Stimulated activated memory B cell treated with anti-CD40 and anti-IgM and Interleukin-4, amounts not matched to agents 10 μg/mL and 1 μg/mL and 100 μg/mL, for 72 hours (primary cell): ENCODE measurements at regions not wholly inside any gene's neighbourhood (a gene's known extent, or its start where the extent isn't known, plus 50 kb on each side); places are given as distances from the start of the nearest gene placed in this dataset.

Experiments
- ATAC-seq: fragments of 150-1000 bp; cut with Tn5 transposase; 2 replicates; pipeline ENCODE4 v1.10.0; 2021
- H3K27ac Mint-ChIP-seq: one replicate; pipeline ENCODE4 v1.8.0; 2022; ENCODE audit warnings: mild to moderate bottlenecking, mixed read lengths
- H3K27me3 Mint-ChIP-seq: one replicate; pipeline ENCODE4 v1.8.0; 2022; ENCODE audit warnings: mixed read lengths
- H3K36me3 Mint-ChIP-seq: one replicate; pipeline ENCODE4 v1.8.0; 2022; ENCODE audit warnings: mixed read lengths
- H3K4me1 Mint-ChIP-seq: one replicate; pipeline ENCODE4 v1.8.0; 2022; ENCODE audit warnings: mixed read lengths
- H3K4me3 Mint-ChIP-seq: one replicate; pipeline ENCODE4 v1.8.0; 2022; ENCODE audit warnings: mild to moderate bottlenecking, moderate library complexity, mixed read lengths
- H3K9me3 Mint-ChIP-seq: one replicate; pipeline ENCODE4 v1.8.0; 2022; ENCODE audit warnings: mixed read lengths

DNA sequence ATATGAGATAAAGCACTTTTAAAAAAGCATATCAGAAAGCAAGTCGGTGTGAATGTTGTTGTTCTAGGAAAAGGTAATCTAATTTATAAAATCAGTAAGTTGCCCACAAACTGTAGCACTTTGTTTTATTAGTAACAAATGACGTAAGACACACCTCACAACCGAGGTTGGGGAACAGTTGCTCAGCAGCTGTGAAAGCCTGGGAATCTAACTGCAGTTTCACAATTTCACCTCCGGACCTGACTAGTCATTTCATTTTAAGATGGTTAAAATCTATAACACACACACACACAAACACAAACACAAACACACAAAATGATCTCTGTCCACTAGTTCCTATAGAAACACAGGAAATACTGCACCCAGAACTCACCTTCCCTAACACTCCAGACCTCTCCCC lies 406.7 kb upstream of the NR2F2 start:
- ATAC-seq, result no peak
- Mint-ChIP-seq H3K9me3 (no peaks in the 10 kb centered on the region), H3K27me3 (no peaks in the 10 kb centered on the region), H3K36me3 (no peaks in the 10 kb centered on the region), H3K27ac (no peak overlapping the region), H3K4me3 (no peak overlapping the region), H3K4me1 (no peaks in the 10 kb centered on the region)

DNA sequence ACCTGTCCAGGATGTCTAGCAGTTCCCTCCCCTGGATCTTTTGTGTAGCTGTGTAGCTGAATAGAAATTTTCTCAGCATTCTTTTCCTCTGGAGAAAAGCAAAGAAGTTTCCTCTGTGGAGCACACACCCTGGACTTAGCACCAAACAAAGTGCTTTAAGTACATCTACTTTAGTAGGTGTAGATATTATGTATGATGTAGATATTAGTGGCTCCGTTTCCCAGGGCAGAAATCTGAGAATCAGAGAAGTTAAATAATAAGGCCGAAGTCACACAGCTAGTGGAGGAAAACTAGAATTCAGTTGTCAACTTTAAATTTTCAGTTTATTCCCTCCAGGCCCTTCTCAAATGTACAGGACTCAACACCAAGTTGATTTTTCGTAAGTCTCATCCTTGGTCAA lies 401.7 kb upstream of the NR2F2 start:
- H3K27me3 Mint-ChIP-seq, result no peaks in the 10 kb centered on the region
- H3K27ac Mint-ChIP-seq, result no peak overlapping the region
- H3K9me3 Mint-ChIP-seq, result no peaks in the 10 kb centered on the region
- no peak for ATAC-seq
- H3K4me3 Mint-ChIP-seq, result no peak overlapping the region
- no peaks in the 10 kb centered on the region for H3K36me3 Mint-ChIP-seq
- no peaks in the 10 kb centered on the region for H3K4me1 Mint-ChIP-seq

DNA sequence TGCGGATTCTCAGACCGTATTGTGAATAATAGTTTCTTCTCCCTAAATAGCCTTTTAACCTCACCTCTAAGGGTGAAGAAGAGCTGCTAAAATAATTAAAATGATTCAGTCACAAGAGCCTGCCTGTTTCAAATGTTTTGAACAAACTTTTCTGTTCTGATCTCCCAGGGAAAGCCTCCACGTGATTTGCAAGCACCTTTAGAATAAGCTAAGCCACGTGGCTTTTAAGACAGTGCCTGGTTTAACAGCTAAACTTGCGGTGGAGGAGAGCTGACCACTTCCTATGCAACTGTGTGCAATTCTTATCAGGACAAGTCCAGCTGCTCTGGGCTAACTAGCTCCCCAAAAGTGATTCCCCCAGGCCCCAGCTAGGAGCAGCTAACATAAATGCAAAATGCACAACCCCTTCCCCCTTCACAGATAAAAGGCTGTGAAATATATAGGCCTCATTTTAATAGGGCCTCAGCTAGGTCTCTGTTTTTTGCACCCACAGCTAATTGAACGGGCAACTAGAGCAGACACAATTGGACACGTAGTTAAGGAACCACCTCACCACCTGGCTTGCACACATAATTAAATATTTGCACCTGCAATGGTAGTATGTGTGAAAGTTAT lies 401.2 kb upstream of the NR2F2 start:
- H3K36me3 Mint-ChIP-seq, result no peaks in the 10 kb centered on the region
- H3K4me3 Mint-ChIP-seq, result no peak overlapping the region
- no peaks in the 10 kb centered on the region for H3K9me3 Mint-ChIP-seq
- H3K27me3 Mint-ChIP-seq, result no peaks in the 10 kb centered on the region
- H3K27ac Mint-ChIP-seq, result no peak overlapping the region
- ATAC-seq, result no peak
- H3K4me1 Mint-ChIP-seq, result no peaks in the 10 kb centered on the region

DNA sequence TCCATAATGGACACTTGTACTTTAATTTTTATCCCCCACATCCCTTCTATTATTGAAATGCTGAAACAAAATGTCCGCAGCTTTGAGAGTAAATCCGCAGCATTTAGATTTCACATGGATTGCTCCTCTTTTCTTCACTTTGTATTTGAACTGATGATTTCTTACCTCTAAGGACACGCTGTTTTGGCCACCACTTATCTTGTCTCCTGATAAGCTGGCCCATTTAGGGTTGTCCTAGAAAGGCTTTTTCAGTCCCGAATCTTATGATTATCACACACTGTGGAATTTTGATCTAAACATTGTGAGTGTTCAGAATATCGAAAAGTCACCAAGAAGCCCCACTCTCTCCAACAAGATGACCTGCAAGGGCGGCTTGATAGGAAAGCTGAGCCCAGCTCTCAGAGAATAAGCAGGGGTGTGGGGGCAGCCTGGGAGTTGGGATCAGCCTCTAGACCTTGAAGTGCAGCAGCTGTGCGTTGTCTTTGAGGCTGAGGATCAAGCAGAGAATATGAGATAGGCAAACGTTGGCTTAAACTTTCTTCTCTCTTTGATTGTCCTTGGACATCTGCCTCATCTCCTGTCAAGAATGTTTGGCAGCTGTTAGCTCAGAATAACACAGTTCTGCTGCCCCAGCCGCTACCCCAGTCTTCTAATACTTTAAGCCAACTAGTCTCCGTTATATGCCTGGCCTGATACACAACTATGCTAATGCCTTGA lies 399.7 kb upstream of the NR2F2 start:
- no peaks in the 10 kb centered on the region for H3K27me3 Mint-ChIP-seq
- no peak overlapping the region for H3K4me3 Mint-ChIP-seq
- no peak overlapping the region for H3K27ac Mint-ChIP-seq
- no peaks in the 10 kb centered on the region for H3K9me3 Mint-ChIP-seq
- H3K4me1 Mint-ChIP-seq, result no peaks in the 10 kb centered on the region
- no peaks in the 10 kb centered on the region for H3K36me3 Mint-ChIP-seq
- no peak for ATAC-seq

DNA sequence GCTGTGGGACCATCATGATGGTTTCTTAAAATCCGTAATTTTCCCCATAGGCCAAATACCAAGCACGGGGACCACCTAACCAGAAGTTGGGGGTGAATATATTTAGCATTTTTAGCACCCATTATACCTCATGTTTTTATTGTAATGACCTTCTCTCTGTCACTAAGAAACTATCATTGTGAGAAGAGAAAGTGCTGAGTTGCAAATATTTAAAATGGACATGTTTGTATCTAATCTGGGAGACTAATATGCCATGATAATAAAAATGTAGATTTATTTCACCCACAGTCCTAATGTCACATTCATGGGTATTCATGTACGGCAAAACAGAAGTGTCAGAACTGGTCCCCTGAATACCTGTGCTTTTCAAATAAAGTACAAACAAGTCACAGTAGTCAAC lies 398.9 kb upstream of the NR2F2 start:
- Mint-ChIP-seq H3K9me3 (no peaks in the 10 kb centered on the region), H3K27me3 (no peaks in the 10 kb centered on the region), H3K27ac (no peak overlapping the region), H3K36me3 (no peaks in the 10 kb centered on the region), H3K4me3 (no peak overlapping the region), H3K4me1 (no peaks in the 10 kb centered on the region)
- no peak for ATAC-seq

GRCh38 chr15:95932141-95932540 lies 398.4 kb upstream of the NR2F2 start:
- Mint-ChIP-seq H3K27ac (no peak overlapping the region), H3K27me3 (no peaks in the 10 kb centered on the region), H3K36me3 (no peaks in the 10 kb centered on the region), H3K4me1 (no peaks in the 10 kb centered on the region), H3K4me3 (no peak overlapping the region), H3K9me3 (no peaks in the 10 kb centered on the region)
- ATAC-seq, result no peak

DNA sequence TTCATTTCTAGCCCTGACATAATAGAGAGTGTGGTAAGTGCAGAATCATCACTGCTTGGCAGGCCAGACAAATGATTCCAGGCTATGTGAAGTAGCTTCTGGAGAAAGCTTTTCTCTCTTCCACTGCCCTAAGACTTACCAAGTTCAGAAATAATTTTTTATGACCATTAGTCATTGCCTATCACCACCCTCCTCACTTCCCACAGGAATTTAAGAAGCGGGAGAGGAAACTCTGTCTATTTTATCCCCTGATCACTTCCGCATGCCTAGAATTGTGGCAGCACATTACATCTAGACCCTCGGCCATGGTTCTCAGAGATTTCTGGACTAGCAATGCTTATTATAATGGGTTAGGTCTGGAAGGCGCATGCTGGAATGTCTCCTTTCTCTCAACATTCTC lies 397.8 kb upstream of the NR2F2 start:
- Mint-ChIP-seq H3K27ac (no peak overlapping the region), H3K36me3 (no peaks in the 10 kb centered on the region), H3K4me1 (no peaks in the 10 kb centered on the region), H3K4me3 (no peak overlapping the region), H3K9me3 (no peaks in the 10 kb centered on the region), H3K27me3 (no peaks in the 10 kb centered on the region)
- no peak for ATAC-seq

- no peak for ATAC-seq
- Mint-ChIP-seq H3K36me3 (no peaks in the 10 kb centered on the region), H3K27me3 (no peaks in the 10 kb centered on the region), H3K4me1 (no peaks in the 10 kb centered on the region), H3K27ac (no peak overlapping the region), H3K4me3 (no peak overlapping the region), H3K9me3 (no peaks in the 10 kb centered on the region)
These were observed 394.6 kb upstream of the NR2F2 start for GRCh38 chr15:95935852-95936251.

GRCh38 chr15:95937128-95937528 lies 393.4 kb upstream of the NR2F2 start:
- Mint-ChIP-seq H3K27ac (no peak overlapping the region), H3K4me3 (no peak overlapping the region), H3K27me3 (no peaks in the 10 kb centered on the region), H3K9me3 (no peaks in the 10 kb centered on the region), H3K4me1 (no peaks in the 10 kb centered on the region), H3K36me3 (no peaks in the 10 kb centered on the region)
- no peak for ATAC-seq

DNA sequence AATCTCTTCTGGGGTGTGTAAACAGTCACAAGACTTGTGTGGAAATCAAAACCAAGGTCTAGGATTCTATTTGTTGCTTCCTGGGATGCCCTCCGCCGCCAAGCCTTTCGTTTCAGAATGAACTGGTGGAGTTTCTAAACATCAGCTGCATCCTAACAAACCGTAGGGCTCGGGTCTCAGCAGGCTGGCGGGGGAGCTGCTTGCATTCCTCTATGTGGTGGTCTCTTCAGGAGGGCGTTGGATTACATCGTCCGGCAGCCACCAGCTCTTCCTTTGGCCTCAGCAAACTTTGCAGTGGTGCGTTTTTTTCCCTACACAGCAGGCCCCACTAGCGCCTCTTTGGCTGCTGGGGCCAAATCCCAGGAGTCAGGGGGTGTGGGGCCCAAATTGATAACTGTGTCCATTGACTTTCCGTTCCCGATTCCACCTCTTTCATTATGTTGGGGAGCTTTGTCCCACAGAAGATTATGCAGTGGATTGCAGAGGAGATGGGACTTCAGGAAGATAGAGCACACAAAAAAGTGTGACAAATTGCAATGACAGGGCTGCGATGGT lies 390.0 kb upstream of the NR2F2 start:
- no peaks in the 10 kb centered on the region for H3K36me3 Mint-ChIP-seq
- no peaks in the 10 kb centered on the region for H3K9me3 Mint-ChIP-seq
- no peaks in the 10 kb centered on the region for H3K4me1 Mint-ChIP-seq
- H3K4me3 Mint-ChIP-seq, result no peak overlapping the region
- no peak overlapping the region for H3K27ac Mint-ChIP-seq
- no peak for ATAC-seq
- no peaks in the 10 kb centered on the region for H3K27me3 Mint-ChIP-seq

- Mint-ChIP-seq H3K9me3 (peaks cover 3% of the 10 kb centered on the region), H3K27me3 (no peaks in the 10 kb centered on the region), H3K4me3 (no peak overlapping the region), H3K36me3 (no peaks in the 10 kb centered on the region), H3K27ac (no peak overlapping the region), H3K4me1 (no peaks in the 10 kb centered on the region)
- no peak for ATAC-seq
These were observed 386.3 kb upstream of the NR2F2 start for GRCh38 chr15:95944193-95944592.

GRCh38 chr15:95944661-95945255 lies 385.7 kb upstream of the NR2F2 start:
- H3K27me3 Mint-ChIP-seq, result no peaks in the 10 kb centered on the region
- no peaks in the 10 kb centered on the region for H3K36me3 Mint-ChIP-seq
- no peak for ATAC-seq
- peaks cover 3% of the 10 kb centered on the region for H3K9me3 Mint-ChIP-seq
- H3K4me1 Mint-ChIP-seq, result no peaks in the 10 kb centered on the region
- H3K27ac Mint-ChIP-seq, result no peak overlapping the region
- H3K4me3 Mint-ChIP-seq, result no peak overlapping the region

DNA sequence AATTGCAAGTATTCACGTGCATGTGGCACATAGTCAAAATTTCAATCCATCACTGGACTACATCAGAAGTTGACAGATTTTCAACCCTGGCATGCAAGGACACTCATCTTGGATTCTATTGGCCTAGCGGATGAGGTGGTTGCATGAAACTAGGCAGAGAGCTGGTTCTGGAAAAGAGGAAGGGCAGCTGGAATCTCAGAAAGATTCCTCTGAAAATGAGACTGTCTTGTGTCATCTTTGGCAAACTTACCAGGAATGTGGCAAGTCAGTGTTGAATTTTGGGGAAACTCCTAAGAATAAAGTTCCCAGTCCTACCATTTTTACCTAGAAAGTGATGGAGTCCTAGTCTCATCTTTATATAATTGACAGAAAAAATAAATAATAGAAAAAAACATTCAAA lies 384.3 kb upstream of the NR2F2 start:
- Mint-ChIP-seq H3K4me1 (no peaks in the 10 kb centered on the region), H3K27me3 (no peaks in the 10 kb centered on the region), H3K27ac (no peak overlapping the region), H3K36me3 (no peaks in the 10 kb centered on the region), H3K4me3 (no peak overlapping the region), H3K9me3 (peaks cover 3% of the 10 kb centered on the region)
- no peak for ATAC-seq

DNA sequence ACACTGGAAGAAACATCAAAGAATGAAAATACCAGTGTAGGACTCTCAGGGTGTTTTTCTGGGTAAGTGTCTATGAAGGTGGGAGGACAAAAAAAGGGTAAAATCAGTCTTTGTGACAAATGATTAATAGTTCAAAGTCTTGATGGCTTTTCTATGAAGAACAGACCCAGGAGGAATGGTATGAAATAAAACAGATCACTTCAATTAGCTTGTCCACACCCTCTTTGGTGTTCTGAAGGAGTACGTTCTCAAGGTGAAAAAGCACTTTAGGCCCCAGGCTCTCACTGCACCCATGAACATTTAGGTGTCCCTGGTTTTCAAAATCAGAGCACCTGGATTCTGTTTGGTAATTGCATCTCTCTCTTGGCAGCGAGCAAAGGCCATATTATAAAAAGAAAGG lies 383.6 kb upstream of the NR2F2 start:
- Mint-ChIP-seq H3K4me3 (no peak overlapping the region), H3K27me3 (no peaks in the 10 kb centered on the region), H3K9me3 (peaks cover 3% of the 10 kb centered on the region), H3K27ac (no peak overlapping the region), H3K4me1 (no peaks in the 10 kb centered on the region), H3K36me3 (no peaks in the 10 kb centered on the region)
- ATAC-seq, result no peak

GRCh38 chr15:95948411-95948810 lies 382.1 kb upstream of the NR2F2 start:
- Mint-ChIP-seq H3K4me1 (no peaks in the 10 kb centered on the region), H3K27ac (no peak overlapping the region), H3K4me3 (no peak overlapping the region), H3K9me3 (peaks cover 3% of the 10 kb centered on the region), H3K27me3 (no peaks in the 10 kb centered on the region), H3K36me3 (no peaks in the 10 kb centered on the region)
- no peak for ATAC-seq

- H3K4me1 Mint-ChIP-seq, result no peaks in the 10 kb centered on the region
- no peaks in the 10 kb centered on the region for H3K27me3 Mint-ChIP-seq
- no peak overlapping the region for H3K4me3 Mint-ChIP-seq
- H3K36me3 Mint-ChIP-seq, result no peaks in the 10 kb centered on the region
- ATAC-seq, result no peak
- no peak overlapping the region for H3K27ac Mint-ChIP-seq
- peaks cover 7% of the 10 kb centered on the region for H3K9me3 Mint-ChIP-seq
These were observed 377.5 kb upstream of the NR2F2 start for GRCh38 chr15:95953032-95953431.
